ENCODE measurements at regions not wholly inside any gene's neighbourhood (a gene's known extent, or its start where the extent isn't known, plus 50 kb on each side); places are given as distances from the start of the nearest gene placed in this dataset.

- no peaks in the 10 kb centered on the region for H3K36me3 ChIP-seq (ENCODE audit: control insufficient read depth in 2 of 2, insufficient read depth in 1 of 2, low read length in 2 of 2)
- TF ChIP-seq ZSCAN23 (tag by site-specific recombination; IDR thresholded peaks at IDR 0.05) (no peak), ZNF266 (tag by site-specific recombination; IDR thresholded peaks at IDR 0.05; ENCODE audit: low read depth) (no peak), ZNF169 (tag by site-specific recombination; IDR thresholded peaks at IDR 0.05) (no peak), KLF16 (tag by site-specific recombination; IDR thresholded peaks at IDR 0.05) (no peak), KLF9 (tag by site-specific recombination; IDR thresholded peaks at IDR 0.05; ENCODE audit: low read depth) (no peak), YY1 (tag by site-specific recombination; IDR thresholded peaks at IDR 0.05) (no peak), KLF17 (tag by site-specific recombination; IDR thresholded peaks at IDR 0.05) (no peak), ZNF639 (tag by site-specific recombination; IDR thresholded peaks at IDR 0.05) (no peak), OVOL3 (tag by site-specific recombination; IDR thresholded peaks at IDR 0.05) (no peak)
- TF ChIP-seq, protein P1, sequence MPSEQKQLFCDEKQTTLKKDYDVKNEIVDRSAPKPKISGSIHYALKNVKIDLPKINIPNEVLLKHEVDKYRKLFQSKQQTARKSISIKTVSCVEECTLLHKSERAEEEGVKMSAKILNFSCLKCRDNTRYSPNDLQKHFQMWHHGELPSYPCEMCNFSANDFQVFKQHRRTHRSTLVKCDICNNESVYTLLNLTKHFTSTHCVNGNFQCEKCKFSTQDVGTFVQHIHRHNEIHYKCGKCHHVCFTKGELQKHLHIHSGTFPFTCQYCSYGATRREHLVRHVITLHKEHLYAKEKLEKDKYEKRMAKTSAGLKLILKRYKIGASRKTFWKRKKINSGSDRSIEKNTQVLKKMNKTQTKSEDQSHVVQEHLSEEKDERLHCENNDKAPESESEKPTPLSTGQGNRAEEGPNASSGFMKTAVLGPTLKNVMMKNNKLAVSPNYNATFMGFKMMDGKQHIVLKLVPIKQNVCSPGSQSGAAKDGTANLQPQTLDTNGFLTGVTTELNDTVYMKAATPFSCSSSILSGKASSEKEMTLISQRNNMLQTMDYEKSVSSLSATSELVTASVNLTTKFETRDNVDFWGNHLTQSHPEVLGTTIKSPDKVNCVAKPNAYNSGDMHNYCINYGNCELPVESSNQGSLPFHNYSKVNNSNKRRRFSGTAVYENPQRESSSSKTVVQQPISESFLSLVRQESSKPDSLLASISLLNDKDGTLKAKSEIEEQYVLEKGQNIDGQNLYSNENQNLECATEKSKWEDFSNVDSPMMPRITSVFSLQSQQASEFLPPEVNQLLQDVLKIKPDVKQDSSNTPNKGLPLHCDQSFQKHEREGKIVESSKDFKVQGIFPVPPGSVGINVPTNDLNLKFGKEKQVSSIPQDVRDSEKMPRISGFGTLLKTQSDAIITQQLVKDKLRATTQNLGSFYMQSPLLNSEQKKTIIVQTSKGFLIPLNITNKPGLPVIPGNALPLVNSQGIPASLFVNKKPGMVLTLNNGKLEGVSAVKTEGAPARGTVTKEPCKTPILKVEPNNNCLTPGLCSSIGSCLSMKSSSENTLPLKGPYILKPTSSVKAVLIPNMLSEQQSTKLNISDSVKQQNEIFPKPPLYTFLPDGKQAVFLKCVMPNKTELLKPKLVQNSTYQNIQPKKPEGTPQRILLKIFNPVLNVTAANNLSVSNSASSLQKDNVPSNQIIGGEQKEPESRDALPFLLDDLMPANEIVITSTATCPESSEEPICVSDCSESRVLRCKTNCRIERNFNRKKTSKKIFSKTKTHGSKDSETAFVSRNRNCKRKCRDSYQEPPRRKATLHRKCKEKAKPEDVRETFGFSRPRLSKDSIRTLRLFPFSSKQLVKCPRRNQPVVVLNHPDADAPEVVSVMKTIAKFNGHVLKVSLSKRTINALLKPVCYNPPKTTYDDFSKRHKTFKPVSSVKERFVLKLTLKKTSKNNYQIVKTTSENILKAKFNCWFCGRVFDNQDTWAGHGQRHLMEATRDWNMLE (tag by site-specific recombination; conservative IDR thresholded peaks at IDR 0.05; ENCODE audit: low read depth) = no peak
- TF ChIP-seq, protein P2, sequence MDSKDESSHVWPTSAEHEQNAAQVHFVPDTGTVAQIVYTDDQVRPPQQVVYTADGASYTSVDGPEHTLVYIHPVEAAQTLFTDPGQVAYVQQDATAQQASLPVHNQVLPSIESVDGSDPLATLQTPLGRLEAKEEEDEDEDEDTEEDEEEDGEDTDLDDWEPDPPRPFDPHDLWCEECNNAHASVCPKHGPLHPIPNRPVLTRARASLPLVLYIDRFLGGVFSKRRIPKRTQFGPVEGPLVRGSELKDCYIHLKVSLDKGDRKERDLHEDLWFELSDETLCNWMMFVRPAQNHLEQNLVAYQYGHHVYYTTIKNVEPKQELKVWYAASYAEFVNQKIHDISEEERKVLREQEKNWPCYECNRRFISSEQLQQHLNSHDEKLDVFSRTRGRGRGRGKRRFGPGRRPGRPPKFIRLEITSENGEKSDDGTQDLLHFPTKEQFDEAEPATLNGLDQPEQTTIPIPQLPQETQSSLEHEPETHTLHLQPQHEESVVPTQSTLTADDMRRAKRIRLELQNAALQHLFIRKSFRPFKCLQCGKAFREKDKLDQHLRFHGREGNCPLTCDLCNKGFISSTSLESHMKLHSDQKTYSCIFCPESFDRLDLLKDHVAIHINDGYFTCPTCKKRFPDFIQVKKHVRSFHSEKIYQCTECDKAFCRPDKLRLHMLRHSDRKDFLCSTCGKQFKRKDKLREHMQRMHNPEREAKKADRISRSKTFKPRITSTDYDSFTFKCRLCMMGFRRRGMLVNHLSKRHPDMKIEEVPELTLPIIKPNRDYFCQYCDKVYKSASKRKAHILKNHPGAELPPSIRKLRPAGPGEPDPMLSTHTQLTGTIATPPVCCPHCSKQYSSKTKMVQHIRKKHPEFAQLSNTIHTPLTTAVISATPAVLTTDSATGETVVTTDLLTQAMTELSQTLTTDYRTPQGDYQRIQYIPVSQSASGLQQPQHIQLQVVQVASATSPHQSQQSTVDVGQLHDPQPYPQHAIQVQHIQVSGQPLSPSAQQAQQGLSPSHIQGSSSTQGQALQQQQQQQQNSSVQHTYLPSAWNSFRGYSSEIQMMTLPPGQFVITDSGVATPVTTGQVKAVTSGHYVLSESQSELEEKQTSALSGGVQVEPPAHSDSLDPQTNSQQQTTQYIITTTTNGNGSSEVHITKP (tag by site-specific recombination; IDR thresholded peaks at IDR 0.05) = no peak
- H3K4me3 ChIP-seq (ENCODE audit: low read depth, low read length) = no peak overlapping the region
- CTCF ChIA-PET = no interaction called here
- H3K4me1 ChIP-seq (ENCODE audit: control insufficient read depth, insufficient read depth, low read length) = no peaks in the 10 kb centered on the region
- H3K27ac ChIP-seq (ENCODE audit: extremely low read depth, low read depth, low read length) = no peak overlapping the region
- H3K9me3 ChIP-seq (ENCODE audit: control insufficient read depth, insufficient read depth, low read depth, low read length) = no peaks in the 10 kb centered on the region
- POLR2A ChIA-PET = no interaction called here
Observed at GRCh38 chr14:70268760-70269159, 80.0 kb upstream of the SLC8A3 start.

- no peak for TF ChIP-seq ZNF37A (tag by site-specific recombination; IDR thresholded peaks at IDR 0.05)
- no peak for TF ChIP-seq ZNF174 (tag by site-specific recombination; IDR thresholded peaks at IDR 0.05)
- no peak for TF ChIP-seq SP7 (tag by site-specific recombination; IDR thresholded peaks at IDR 0.05)
- no peak for TF ChIP-seq ZFP41 (tag by site-specific recombination; IDR thresholded peaks at IDR 0.05; ENCODE audit: borderline replicate concordance)
- no peak for TF ChIP-seq PRDM4 (tag by site-specific recombination; IDR thresholded peaks at IDR 0.05)
- no peak for TF ChIP-seq ZNF623 (tag by site-specific recombination; IDR thresholded peaks at IDR 0.05)
- no peak for TF ChIP-seq TCF7L2 (IDR thresholded peaks at IDR 0.05; ENCODE audit: borderline replicate concordance, low read depth, low read length)
- no peak for TF ChIP-seq IKZF3 (tag by site-specific recombination; IDR thresholded peaks at IDR 0.05)
- no peak for TF ChIP-seq ZNF704 (tag by site-specific recombination; IDR thresholded peaks at IDR 0.05)
- TF ChIP-seq ZNF423 (tag by site-specific recombination; IDR thresholded peaks at IDR 0.05) = no peak
- H3K27ac ChIP-seq (ENCODE audit: extremely low read depth, low read depth, low read length) = no peak overlapping the region
- ChIA-PET CTCF (interaction anchor here (0.6 to 0.9 kb wide), 2 partner anchors 11 to 137 kb away, joined by 4 read pairs; no protein-coding TSS in a partner anchor), POLR2A (no interaction called here)
- H3K4me3 ChIP-seq (ENCODE audit: low read depth, low read length) = no peak overlapping the region
- H3K4me1 ChIP-seq (ENCODE audit: control insufficient read depth, insufficient read depth, low read length) = no peaks in the 10 kb centered on the region
- no peaks in the 10 kb centered on the region for H3K9me3 ChIP-seq (ENCODE audit: control insufficient read depth, insufficient read depth, low read depth, low read length)
- H3K36me3 ChIP-seq (ENCODE audit: control insufficient read depth in 2 of 2, insufficient read depth in 1 of 2, low read length in 2 of 2) = no peaks in the 10 kb centered on the region
Observed at GRCh38 chr14:70266157-70266556, 77.4 kb upstream of the SLC8A3 start.

Data from HEK293 (cell line).